ENCODE measurements at regions not wholly inside any gene's neighbourhood (a gene's known extent, or its start where the extent isn't known, plus 50 kb on each side); places are given as distances from the start of the nearest gene placed in this dataset.
"Not testable (repeated sequence)": the region's sequence is repeated elsewhere in the genome, so short reads cannot be mapped to it uniquely, and the experiment has no call there.

- TF ChIP-seq CTCF (IDR thresholded peaks at IDR 0.05) = no peak
- ATAC-seq (peak in 2 of 4 donors; percentile 15 to 38), FAIRE-seq (no peak), DNase-seq (no peak)
- 52 to 55% methylated on average over 8 of the region's 8 CpGs for WGBS, 2 donors
- H3K4me3 ChIP-seq = no peak overlapping the region
- no peaks in the 10 kb centered on the region for H3K4me1 ChIP-seq
- no peaks in the 10 kb centered on the region for H3K36me3 ChIP-seq
- H3K27ac ChIP-seq = no peak overlapping the region
- H3K9me3 ChIP-seq = no peaks in the 10 kb centered on the region
- H3K27me3 ChIP-seq = no peaks in the 10 kb centered on the region
- intact Hi-C loops (cut with DNase I) = no loop called here
Measured at GRCh38 chr9:39588500-39589137, 233.2 kb downstream of the SPATA31A1 start.

- FAIRE-seq; H3K36me3 ChIP-seq; H3K4me1 ChIP-seq; H3K27me3 ChIP-seq; H3K27ac ChIP-seq; intact Hi-C loops (cut with DNase I); H3K4me3 ChIP-seq; DNase-seq; H3K9me3 ChIP-seq: not testable (repeated sequence)
- 33 to 36% methylated on average over 3 to 5 of the region's 24 CpGs for WGBS, 2 donors
- peak in 2 of 4 donors; percentile 49 to 50 for ATAC-seq
Measured at GRCh38 chr9:39604089-39604488, 248.6 kb downstream of the SPATA31A1 start.

- H3K4me1 ChIP-seq; H3K27ac ChIP-seq; FAIRE-seq; H3K36me3 ChIP-seq; H3K27me3 ChIP-seq; intact Hi-C loops (cut with DNase I); H3K4me3 ChIP-seq; DNase-seq; H3K9me3 ChIP-seq: not testable (repeated sequence)
- peak in 1 of 4 donors; percentile 26 for ATAC-seq
- no CpG with 5 or more reads among the region's 4 CpGs for WGBS, 2 donors
Measured at GRCh38 chr9:39611449-39612231, 256.2 kb downstream of the SPATA31A1 start.

GRCh38 chr9:39616480-39616879, 261.0 kb downstream of the SPATA31A1 start:
- DNase-seq; H3K4me1 ChIP-seq; H3K36me3 ChIP-seq; H3K9me3 ChIP-seq; FAIRE-seq; H3K4me3 ChIP-seq; H3K27me3 ChIP-seq; ATAC-seq; intact Hi-C loops (cut with DNase I); H3K27ac ChIP-seq: not testable (repeated sequence)
- WGBS, 2 donors = 40% methylated on average over 4 of the region's 4 CpGs; no CpG with 5 or more reads in 1 of the 2 donors

GRCh38 chr9:39624048-39624447, 268.6 kb downstream of the SPATA31A1 start:
- intact Hi-C loops (cut with DNase I); H3K9me3 ChIP-seq; H3K36me3 ChIP-seq; FAIRE-seq; DNase-seq; H3K4me3 ChIP-seq; H3K27me3 ChIP-seq; H3K4me1 ChIP-seq; ATAC-seq; H3K27ac ChIP-seq: not testable (repeated sequence)
- 84% methylated on average over 4 of the region's 10 CpGs; no CpG with 5 or more reads in 1 of the 2 donors for WGBS, 2 donors

- H3K27ac ChIP-seq; H3K27me3 ChIP-seq; intact Hi-C loops (cut with DNase I); H3K4me3 ChIP-seq; H3K9me3 ChIP-seq; FAIRE-seq; H3K4me1 ChIP-seq; ATAC-seq; H3K36me3 ChIP-seq: not testable (repeated sequence)
- DNase-seq = peak in 1 of 6 donors; percentile 0
- WGBS, 2 donors = 87 to 100% methylated on average over 3 to 8 of the region's 12 CpGs
Measured at GRCh38 chr9:39632071-39632470, 276.6 kb downstream of the SPATA31A1 start.

- FAIRE-seq; H3K27me3 ChIP-seq; H3K9me3 ChIP-seq; H3K27ac ChIP-seq; H3K36me3 ChIP-seq; H3K4me3 ChIP-seq; DNase-seq; intact Hi-C loops (cut with DNase I); H3K4me1 ChIP-seq: not testable (repeated sequence)
- peak; percentile 23 to 72 (median 62) for ATAC-seq
Measured at GRCh38 chr9:39649029-39649428, 293.6 kb downstream of the SPATA31A1 start.

- H3K36me3 ChIP-seq; H3K9me3 ChIP-seq; DNase-seq; H3K27me3 ChIP-seq; H3K27ac ChIP-seq; H3K4me3 ChIP-seq; ATAC-seq; H3K4me1 ChIP-seq; intact Hi-C loops (cut with DNase I); FAIRE-seq: not testable (repeated sequence)
- no CpG with 5 or more reads among the region's 4 CpGs for WGBS, 2 donors
Measured at GRCh38 chr9:39656960-39657603, 301.6 kb downstream of the SPATA31A1 start.

- H3K4me3 ChIP-seq; DNase-seq; intact Hi-C loops (cut with DNase I); FAIRE-seq; H3K27ac ChIP-seq; H3K4me1 ChIP-seq; H3K36me3 ChIP-seq; H3K27me3 ChIP-seq; H3K9me3 ChIP-seq: not testable (repeated sequence)
- peak in 3 of 4 donors; percentile 61 to 77 (median 70) for ATAC-seq
- WGBS, 2 donors = no CpG with 5 or more reads among the region's 8 CpGs
Measured at GRCh38 chr9:39663020-39663419, 307.6 kb downstream of the SPATA31A1 start.

GRCh38 chr9:39663713-39664112, 308.2 kb downstream of the SPATA31A1 start:
- H3K27ac ChIP-seq; H3K4me1 ChIP-seq; intact Hi-C loops (cut with DNase I); H3K4me3 ChIP-seq; H3K36me3 ChIP-seq; H3K27me3 ChIP-seq; H3K9me3 ChIP-seq; FAIRE-seq; DNase-seq; ATAC-seq: not testable (repeated sequence)
- WGBS, 2 donors = no CpG with 5 or more reads among the region's 1 CpG

GRCh38 chr9:39665020-39665419, 309.6 kb downstream of the SPATA31A1 start:
- H3K27ac ChIP-seq; intact Hi-C loops (cut with DNase I); H3K27me3 ChIP-seq; H3K9me3 ChIP-seq; H3K4me3 ChIP-seq; ATAC-seq; FAIRE-seq; H3K4me1 ChIP-seq; H3K36me3 ChIP-seq; DNase-seq: not testable (repeated sequence)
- 72 to 91% methylated on average over 3 to 4 of the region's 7 CpGs for WGBS, 2 donors
